ENCODE measurements at regions not wholly inside any gene's neighbourhood (a gene's known extent, or its start where the extent isn't known, plus 50 kb on each side); places are given as distances from the start of the nearest gene placed in this dataset.

GRCh38 chr1:29686012-29686930, 449.9 kb downstream of the PTPRU start:
- Mint-ChIP-seq H3K4me3 (ENCODE audit: unreplicated experiment) (no peak overlapping the region), H3K9me3 (ENCODE audit: unreplicated experiment) (no peaks in the 10 kb centered on the region), H3K4me1 (ENCODE audit: unreplicated experiment) (peaks cover 16% of the 10 kb centered on the region), H3K36me3 (ENCODE audit: low read depth, unreplicated experiment) (no peaks in the 10 kb centered on the region), H3K27me3 (ENCODE audit: unreplicated experiment) (peaks cover 1% of the 10 kb centered on the region), H3K27ac (ENCODE audit: unreplicated experiment) (no peak overlapping the region)
- no peak for DNase-seq (ENCODE audit: low spot score)
- TF ChIP-seq, protein P1, sequence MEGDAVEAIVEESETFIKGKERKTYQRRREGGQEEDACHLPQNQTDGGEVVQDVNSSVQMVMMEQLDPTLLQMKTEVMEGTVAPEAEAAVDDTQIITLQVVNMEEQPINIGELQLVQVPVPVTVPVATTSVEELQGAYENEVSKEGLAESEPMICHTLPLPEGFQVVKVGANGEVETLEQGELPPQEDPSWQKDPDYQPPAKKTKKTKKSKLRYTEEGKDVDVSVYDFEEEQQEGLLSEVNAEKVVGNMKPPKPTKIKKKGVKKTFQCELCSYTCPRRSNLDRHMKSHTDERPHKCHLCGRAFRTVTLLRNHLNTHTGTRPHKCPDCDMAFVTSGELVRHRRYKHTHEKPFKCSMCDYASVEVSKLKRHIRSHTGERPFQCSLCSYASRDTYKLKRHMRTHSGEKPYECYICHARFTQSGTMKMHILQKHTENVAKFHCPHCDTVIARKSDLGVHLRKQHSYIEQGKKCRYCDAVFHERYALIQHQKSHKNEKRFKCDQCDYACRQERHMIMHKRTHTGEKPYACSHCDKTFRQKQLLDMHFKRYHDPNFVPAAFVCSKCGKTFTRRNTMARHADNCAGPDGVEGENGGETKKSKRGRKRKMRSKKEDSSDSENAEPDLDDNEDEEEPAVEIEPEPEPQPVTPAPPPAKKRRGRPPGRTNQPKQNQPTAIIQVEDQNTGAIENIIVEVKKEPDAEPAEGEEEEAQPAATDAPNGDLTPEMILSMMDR (IDR thresholded peaks at IDR 0.05; ENCODE audit: unreplicated experiment), result no peak

- Mint-ChIP-seq H3K4me3 (ENCODE audit: unreplicated experiment) (no peak overlapping the region), H3K36me3 (ENCODE audit: low read depth, unreplicated experiment) (no peaks in the 10 kb centered on the region), H3K27ac (ENCODE audit: unreplicated experiment) (no peak overlapping the region), H3K4me1 (ENCODE audit: unreplicated experiment) (peaks cover 16% of the 10 kb centered on the region), H3K9me3 (ENCODE audit: unreplicated experiment) (no peaks in the 10 kb centered on the region), H3K27me3 (ENCODE audit: unreplicated experiment) (peaks cover 1% of the 10 kb centered on the region)
- TF ChIP-seq, protein P1 (IDR thresholded peaks at IDR 0.05; ENCODE audit: unreplicated experiment), result no peak
- no peak for DNase-seq (ENCODE audit: low spot score)
Observed at GRCh38 chr1:29685387-29685786, 449.1 kb downstream of the PTPRU start.

- Mint-ChIP-seq H3K27me3 (ENCODE audit: unreplicated experiment) (no peaks in the 10 kb centered on the region), H3K27ac (ENCODE audit: unreplicated experiment) (no peak overlapping the region), H3K9me3 (ENCODE audit: unreplicated experiment) (no peaks in the 10 kb centered on the region), H3K4me1 (ENCODE audit: unreplicated experiment) (peaks cover 16% of the 10 kb centered on the region), H3K36me3 (ENCODE audit: low read depth, unreplicated experiment) (no peaks in the 10 kb centered on the region), H3K4me3 (ENCODE audit: unreplicated experiment) (no peak overlapping the region)
- DNase-seq (ENCODE audit: low spot score), result no peak
- TF ChIP-seq, protein P1 (IDR thresholded peaks at IDR 0.05; ENCODE audit: unreplicated experiment), result no peak
Observed at GRCh38 chr1:29684141-29684540, 447.8 kb downstream of the PTPRU start.

DNA sequence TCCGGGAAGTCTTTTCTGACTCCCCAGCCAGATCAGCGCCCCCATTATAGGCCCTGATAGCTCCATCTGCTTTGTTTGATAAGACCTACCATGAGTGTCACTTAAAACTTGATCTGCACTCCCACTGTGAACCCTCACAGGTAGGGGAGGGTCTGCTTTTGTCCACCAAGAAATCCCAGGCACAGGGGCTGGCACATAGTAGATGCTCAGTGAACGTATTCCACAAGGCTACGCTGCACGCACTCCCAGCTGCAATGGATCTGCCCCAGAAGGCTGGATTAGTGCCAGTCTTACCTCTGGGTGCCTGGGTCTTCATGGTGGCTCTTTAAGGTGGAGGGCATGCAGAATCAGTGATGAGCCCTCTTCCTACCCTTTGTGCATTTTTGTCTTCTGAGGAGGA, 447.1 kb downstream of the PTPRU start:
- H3K27ac Mint-ChIP-seq (ENCODE audit: unreplicated experiment), result no peak overlapping the region
- DNase-seq (ENCODE audit: low spot score), result no peak
- H3K27me3 Mint-ChIP-seq (ENCODE audit: unreplicated experiment), result no peaks in the 10 kb centered on the region
- TF ChIP-seq, protein P1 (IDR thresholded peaks at IDR 0.05; ENCODE audit: unreplicated experiment), result no peak
- H3K36me3 Mint-ChIP-seq (ENCODE audit: low read depth, unreplicated experiment), result no peaks in the 10 kb centered on the region
- H3K4me1 Mint-ChIP-seq (ENCODE audit: unreplicated experiment), result peaks cover 10% of the 10 kb centered on the region
- H3K4me3 Mint-ChIP-seq (ENCODE audit: unreplicated experiment), result no peak overlapping the region
- no peaks in the 10 kb centered on the region for H3K9me3 Mint-ChIP-seq (ENCODE audit: unreplicated experiment)

GRCh38 chr1:29682919-29683295, 446.6 kb downstream of the PTPRU start:
- DNase-seq (ENCODE audit: low spot score), result no peak
- no peak overlapping the region for H3K27ac Mint-ChIP-seq (ENCODE audit: unreplicated experiment)
- no peaks in the 10 kb centered on the region for H3K36me3 Mint-ChIP-seq (ENCODE audit: low read depth, unreplicated experiment)
- H3K27me3 Mint-ChIP-seq (ENCODE audit: unreplicated experiment), result no peaks in the 10 kb centered on the region
- TF ChIP-seq, protein P1 (IDR thresholded peaks at IDR 0.05; ENCODE audit: unreplicated experiment), result no peak
- H3K4me3 Mint-ChIP-seq (ENCODE audit: unreplicated experiment), result no peak overlapping the region
- H3K4me1 Mint-ChIP-seq (ENCODE audit: unreplicated experiment), result peaks cover 4% of the 10 kb centered on the region
- H3K9me3 Mint-ChIP-seq (ENCODE audit: unreplicated experiment), result no peaks in the 10 kb centered on the region

Measured in endothelial cell (in vitro differentiated cells).